WERI-Rb-1 (cell line): ENCODE measurements at regions not wholly inside any gene's neighbourhood (a gene's known extent, or its start where the extent isn't known, plus 50 kb on each side); places are given as distances from the start of the nearest gene placed in this dataset.

Experiments used
- DNase-seq: peaks from one replicate; pipeline ENCODE4 v3.0.0-alpha.2; 2020
- H3K27ac ChIP-seq: fragments of 250-450 bp; sonication (Bioruptor Pico); 2 replicates; pipeline ENCODE4 v1.5.1; 2020; ENCODE audit warnings: mild to moderate bottlenecking, moderate library complexity
- H3K27me3 ChIP-seq: fragments of 250-450 bp; sonication (Bioruptor Pico); 2 replicates; pipeline ENCODE4 v1.5.1; 2021; ENCODE audit warnings: mild to moderate bottlenecking, low read depth, moderate library complexity; ENCODE audit not compliant: insufficient read depth, severe bottlenecking
- H3K36me3 ChIP-seq: fragments of 250-450 bp; sonication (Bioruptor Pico); 2 replicates; pipeline ENCODE4 v1.5.1; 2020; ENCODE audit warnings: mild to moderate bottlenecking, moderate library complexity
- H3K4me3 ChIP-seq: 2 replicates; pipeline ENCODE4 v1.5.1; 2011; ENCODE audit warnings: low read depth, mild to moderate bottlenecking, control low read depth, low read length
- H3K9me3 ChIP-seq: fragments of 250-450 bp; sonication (Bioruptor Pico); 2 replicates; pipeline ENCODE4 v1.5.1; 2021; ENCODE audit warnings: mild to moderate bottlenecking, moderate library complexity; ENCODE audit not compliant: severe bottlenecking
- TF ChIP-seq, protein P1 (sequence below): IDR thresholded peaks from 2 replicates; pipeline ENCODE4 v1.5.1; 2011; ENCODE audit warnings: low read depth, mild to moderate bottlenecking, control low read depth, inconsistent platforms, low read length

GRCh38 chr2:22942441-22942840, 442.5 kb upstream of the KLHL29 start:
- Histone ChIP-seq H3K36me3 (no peaks in the 10 kb centered on the region), H3K27me3 (no peaks in the 10 kb centered on the region), H3K27ac (no peak overlapping the region), H3K4me3 (no peak overlapping the region), H3K9me3 (no peaks in the 10 kb centered on the region)
- DNase-seq: no peak
- TF ChIP-seq, protein P1, sequence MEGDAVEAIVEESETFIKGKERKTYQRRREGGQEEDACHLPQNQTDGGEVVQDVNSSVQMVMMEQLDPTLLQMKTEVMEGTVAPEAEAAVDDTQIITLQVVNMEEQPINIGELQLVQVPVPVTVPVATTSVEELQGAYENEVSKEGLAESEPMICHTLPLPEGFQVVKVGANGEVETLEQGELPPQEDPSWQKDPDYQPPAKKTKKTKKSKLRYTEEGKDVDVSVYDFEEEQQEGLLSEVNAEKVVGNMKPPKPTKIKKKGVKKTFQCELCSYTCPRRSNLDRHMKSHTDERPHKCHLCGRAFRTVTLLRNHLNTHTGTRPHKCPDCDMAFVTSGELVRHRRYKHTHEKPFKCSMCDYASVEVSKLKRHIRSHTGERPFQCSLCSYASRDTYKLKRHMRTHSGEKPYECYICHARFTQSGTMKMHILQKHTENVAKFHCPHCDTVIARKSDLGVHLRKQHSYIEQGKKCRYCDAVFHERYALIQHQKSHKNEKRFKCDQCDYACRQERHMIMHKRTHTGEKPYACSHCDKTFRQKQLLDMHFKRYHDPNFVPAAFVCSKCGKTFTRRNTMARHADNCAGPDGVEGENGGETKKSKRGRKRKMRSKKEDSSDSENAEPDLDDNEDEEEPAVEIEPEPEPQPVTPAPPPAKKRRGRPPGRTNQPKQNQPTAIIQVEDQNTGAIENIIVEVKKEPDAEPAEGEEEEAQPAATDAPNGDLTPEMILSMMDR: no peak

DNA sequence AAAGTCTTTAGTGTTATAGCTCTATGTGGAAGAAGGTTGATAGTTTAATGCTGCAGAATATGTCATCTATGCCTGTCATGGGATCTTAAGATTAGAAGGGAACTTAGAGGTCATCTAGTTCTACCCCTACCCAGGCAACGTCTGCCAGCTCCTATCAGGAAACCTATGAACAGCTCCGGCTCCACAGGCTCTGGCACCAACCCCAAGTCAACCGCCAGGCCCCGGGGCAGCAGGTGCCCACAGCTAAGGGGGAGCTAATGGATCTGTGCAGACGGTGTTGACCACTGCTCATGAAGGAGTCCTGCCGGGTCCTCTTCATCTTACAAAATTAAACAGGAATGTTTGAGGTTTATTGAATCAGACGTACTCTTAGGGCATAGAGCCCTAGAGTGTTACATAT, 440.8 kb upstream of the KLHL29 start:
- TF ChIP-seq, protein P1: no peak
- no peak overlapping the region for H3K27ac ChIP-seq
- H3K27me3 ChIP-seq: no peaks in the 10 kb centered on the region
- no peak overlapping the region for H3K4me3 ChIP-seq
- DNase-seq: no peak
- H3K36me3 ChIP-seq: no peaks in the 10 kb centered on the region
- H3K9me3 ChIP-seq: no peaks in the 10 kb centered on the region

DNA sequence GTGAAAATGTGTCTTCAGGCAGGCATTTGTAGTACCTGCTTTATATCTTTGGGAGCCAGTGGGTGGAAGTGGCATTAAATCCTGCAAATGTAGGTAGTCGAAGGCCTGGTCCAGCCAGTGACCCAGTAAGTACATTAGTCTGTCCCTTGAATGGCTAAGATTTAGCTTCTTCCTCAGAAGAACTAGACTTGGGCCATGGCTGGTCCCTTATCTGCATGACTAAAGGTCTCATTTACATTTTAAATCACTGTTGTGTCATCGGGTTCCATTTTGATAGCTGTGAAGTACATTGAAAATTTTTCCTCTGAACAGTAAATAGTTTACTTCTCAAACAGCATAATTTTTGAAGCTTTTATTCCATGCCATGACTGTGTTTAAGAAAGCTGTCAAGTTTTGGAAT, 438.4 kb upstream of the KLHL29 start:
- no peaks in the 10 kb centered on the region for H3K27me3 ChIP-seq

GRCh38 chr2:22947741-22948140, 437.2 kb upstream of the KLHL29 start:
- Histone ChIP-seq H3K27me3 (no peaks in the 10 kb centered on the region), H3K9me3 (no peaks in the 10 kb centered on the region), H3K36me3 (no peaks in the 10 kb centered on the region), H3K4me3 (no peak overlapping the region), H3K27ac (no peak overlapping the region)
- TF ChIP-seq, protein P1: no peak
- no peak for DNase-seq

More for the DNA sequence above, 438.4 kb upstream of the KLHL29 start:
- Histone ChIP-seq H3K36me3 (no peaks in the 10 kb centered on the region), H3K27ac (no peak overlapping the region), H3K9me3 (no peaks in the 10 kb centered on the region), H3K4me3 (no peak overlapping the region)
- TF ChIP-seq, protein P1: no peak
- no peak for DNase-seq

DNA sequence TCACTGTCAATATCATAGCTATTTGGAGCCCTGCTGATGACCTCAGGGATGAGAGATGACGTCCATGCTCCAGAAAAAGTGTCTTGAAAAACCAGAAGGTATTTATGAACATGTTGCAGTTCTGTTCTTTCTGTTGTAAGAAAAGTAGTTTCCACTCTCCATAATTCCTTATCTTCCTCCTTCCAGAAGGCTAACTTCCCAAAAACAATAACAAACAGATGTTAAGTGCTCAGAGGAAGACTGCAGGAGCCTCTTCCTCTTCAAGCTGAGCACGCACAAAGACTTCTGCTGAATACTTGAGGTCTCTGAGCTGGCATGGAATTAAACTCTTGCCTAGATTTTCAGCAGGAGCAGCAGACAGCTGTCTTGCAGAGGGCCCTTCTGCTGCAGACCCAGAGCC, 434.5 kb upstream of the KLHL29 start:
- Histone ChIP-seq H3K36me3 (no peaks in the 10 kb centered on the region), H3K27me3 (no peaks in the 10 kb centered on the region), H3K27ac (no peak overlapping the region), H3K4me3 (no peak overlapping the region), H3K9me3 (no peaks in the 10 kb centered on the region)
- DNase-seq: no peak
- TF ChIP-seq, protein P1: no peak

DNA sequence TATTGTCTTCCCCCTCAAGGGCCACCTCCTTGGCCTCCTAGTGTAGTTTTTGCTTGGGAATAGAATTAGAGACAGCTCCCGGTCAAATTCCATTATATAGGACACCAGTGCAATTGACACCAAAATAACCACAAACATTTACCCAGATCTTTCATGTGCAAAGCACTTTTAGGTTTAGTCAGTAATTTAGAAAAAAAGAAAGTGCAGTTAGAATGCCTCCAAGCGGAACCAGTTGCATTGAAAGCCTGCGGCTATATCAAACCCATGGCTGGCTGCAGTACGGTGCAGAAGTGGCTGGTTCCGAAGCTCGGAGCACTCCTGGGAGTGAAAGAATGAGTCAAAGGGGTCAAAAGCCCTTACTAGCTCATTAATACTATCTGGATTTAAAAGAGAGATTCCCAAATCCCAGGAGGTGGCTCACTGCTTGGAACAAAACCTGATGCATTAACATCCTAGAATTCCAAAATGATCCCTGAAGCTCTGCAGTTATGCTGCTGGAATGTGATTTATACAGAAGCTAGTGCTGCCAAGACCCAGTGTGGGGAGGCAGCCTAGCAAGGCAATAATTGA, 432.2 kb upstream of the KLHL29 start:
- Histone ChIP-seq H3K4me3 (no peak overlapping the region), H3K9me3 (no peaks in the 10 kb centered on the region), H3K27ac (no peak overlapping the region), H3K27me3 (no peaks in the 10 kb centered on the region), H3K36me3 (no peaks in the 10 kb centered on the region)
- TF ChIP-seq, protein P1: no peak
- DNase-seq: no peak
